Calu3 (cell line): ENCODE measurements at regions not wholly inside any gene's neighbourhood (a gene's known extent, or its start where the extent isn't known, plus 50 kb on each side); places are given as distances from the start of the nearest gene placed in this dataset.

Experiments
- BruUV-seq: library from RNA; stranded (reverse); fragments of 400-500 nt; replicated peaks from 2 replicates; lab custom pipeline; 2021; lab: Mats Ljungman, UMichigan
- CTCF ChIA-PET: fragments of 300-600 bp; sonication (Branson Sonifier 250); formaldehyde crosslinking; loops from one replicate; lab custom pipeline; 2022; ENCODE audit warnings: antibody characterized with exemption; lab: Charles Lee
- DNase-seq: peaks from one replicate; pipeline ENCODE4 v3.0.0; 2022
- H3K27ac Mint-ChIP-seq: one replicate; pipeline ENCODE4 v1.8.0; 2022; ENCODE audit warnings: mixed read lengths; ENCODE audit not compliant: unreplicated experiment
- H3K27me3 Mint-ChIP-seq: one replicate; pipeline ENCODE4 v1.8.0; 2022; ENCODE audit warnings: mixed read lengths; ENCODE audit not compliant: unreplicated experiment
- H3K36me3 Mint-ChIP-seq: one replicate; pipeline ENCODE4 v1.8.0; 2022; ENCODE audit warnings: mild to moderate bottlenecking, moderate library complexity, mixed read lengths; ENCODE audit not compliant: insufficient read depth, unreplicated experiment
- H3K4me1 Mint-ChIP-seq: one replicate; pipeline ENCODE4 v1.8.0; 2022; ENCODE audit warnings: mild to moderate bottlenecking, low read depth, mixed read lengths; ENCODE audit not compliant: unreplicated experiment
- H3K4me3 Mint-ChIP-seq: one replicate; pipeline ENCODE4 v1.8.0; 2022; ENCODE audit warnings: mild to moderate bottlenecking, low read depth, moderate library complexity, mixed read lengths; ENCODE audit not compliant: unreplicated experiment
- H3K9me3 Mint-ChIP-seq: one replicate; pipeline ENCODE4 v1.8.0; 2022; ENCODE audit warnings: low read depth, mixed read lengths; ENCODE audit not compliant: unreplicated experiment
- CTCF ChIP-seq: fragments of 200-600 bp; IDR thresholded peaks from one replicate; pipeline ENCODE4 v1.8.0; 2022; ENCODE audit warnings: antibody characterized with exemption; ENCODE audit not compliant: unreplicated experiment
- intact Hi-C: fragments of 100-400 bp; cut with micrococcal nuclease; formaldehyde crosslinking; loops from one replicate; pipeline ENCODE4 v1.10.0; 2022; ENCODE audit not compliant: unreplicated experiment

GRCh38 chr2:240287496-240288086 lies 147.1 kb upstream of the OTOS start:
- no peak for TF ChIP-seq CTCF
- Mint-ChIP-seq H3K4me1 (no peaks in the 10 kb centered on the region), H3K36me3 (no peaks in the 10 kb centered on the region), H3K9me3 (peaks cover 4% of the 10 kb centered on the region), H3K27ac (no peak overlapping the region), H3K27me3 (peaks cover 75% of the 10 kb centered on the region), H3K4me3 (no peak overlapping the region)
- intact Hi-C loops, result no loop called here
- CTCF ChIA-PET, result interaction anchor here (0.6 kb wide), 1 partner anchor 13 kb away, joined by 3 read pairs; no protein-coding TSS in a partner anchor
- BruUV-seq, result no TSS peak
- no peak for DNase-seq

- intact Hi-C loops, result no loop called here
- no peak overlapping the region for H3K27ac Mint-ChIP-seq
- H3K4me3 Mint-ChIP-seq, result no peak overlapping the region
- no peak for TF ChIP-seq CTCF
- no peaks in the 10 kb centered on the region for H3K36me3 Mint-ChIP-seq
- CTCF ChIA-PET, result interaction anchor here (0.6 kb wide), 1 partner anchor 13 kb away, joined by 3 read pairs; no protein-coding TSS in a partner anchor
- no peak for DNase-seq
- no TSS peak for BruUV-seq
- peaks cover 2% of the 10 kb centered on the region for H3K9me3 Mint-ChIP-seq
- H3K27me3 Mint-ChIP-seq, result peaks cover 75% of the 10 kb centered on the region
- no peaks in the 10 kb centered on the region for H3K4me1 Mint-ChIP-seq
Measured at GRCh38 chr2:240288087-240288521, 147.4 kb upstream of the GPC1 start.

- CTCF ChIA-PET, result no interaction called here
- no peaks in the 10 kb centered on the region for H3K4me1 Mint-ChIP-seq
- no TSS peak for BruUV-seq
Measured at GRCh38 chr2:240289701-240290431, 145.6 kb upstream of the GPC1 start.

More at GRCh38 chr2:240289701-240290431, 145.6 kb upstream of the GPC1 start:
- Mint-ChIP-seq H3K27ac (no peak overlapping the region), H3K36me3 (no peaks in the 10 kb centered on the region), H3K9me3 (no peaks in the 10 kb centered on the region), H3K4me3 (no peak overlapping the region), H3K27me3 (peaks cover 79% of the 10 kb centered on the region)
- intact Hi-C loops, result no loop called here
- no peak for TF ChIP-seq CTCF
- no peak for DNase-seq
